PC-3 (cell line): ENCODE measurements at regions not wholly inside any gene's neighbourhood (a gene's known extent, or its start where the extent isn't known, plus 50 kb on each side); places are given as distances from the start of the nearest gene placed in this dataset.
A peak's percentile ranks its signal among the peaks of the same experiment; 100 is the strongest.

Source experiments
- ATAC-seq: fragments of 200-7000 bp; cut with Tn5 transposase; 2 replicates; pipeline ENCODE4 v1.9.1; 2020; ENCODE audit warnings: mild to moderate bottlenecking, moderate library complexity
- BruUV-seq: library from RNA; stranded (reverse); fragments of 400-500 nt; replicated peaks from 2 replicates; lab custom pipeline; 2021; lab: Mats Ljungman, UMichigan
- CTCF ChIA-PET: fragments of 300-600 bp; sonication (Branson Sonifier 250); formaldehyde crosslinking; loops from one replicate; lab custom pipeline; 2022; ENCODE audit warnings: antibody characterized with exemption; lab: Charles Lee
- POLR2A ChIA-PET: fragments of 300-600 bp; sonication (Branson Sonifier 250); formaldehyde crosslinking; loops from one replicate; lab custom pipeline; 2022; ENCODE audit warnings: antibody characterized with exemption; ENCODE audit not compliant: unreplicated experiment; lab: Charles Lee
- DNase-seq: peaks from one replicate; pipeline ENCODE4 v3.0.0-alpha.2; 2015
- H2AFZ ChIP-seq: fragments of 300-600 bp; sonication (generic); 2 replicates; pipeline ENCODE4 v1.6.0; 2016; ENCODE audit warnings: antibody characterized with exemption, low read length
- H3F3A ChIP-seq: fragments of 300-600 bp; sonication (generic); one replicate; pipeline ENCODE4 v1.6.0; 2017; ENCODE audit warnings: antibody characterized with exemption, low read length, control low read depth, mild to moderate bottlenecking; ENCODE audit not compliant: unreplicated experiment
- H3K27ac ChIP-seq: fragments of 300-600 bp; sonication (generic); 2 replicates; pipeline ENCODE4 v1.5.1; 2016; ENCODE audit warnings: mild to moderate bottlenecking, low read length
- H3K27me3 ChIP-seq: fragments of 300-600 bp; sonication (generic); 2 replicates; pipeline ENCODE4 v1.6.1; 2016; ENCODE audit warnings: low read length, mixed read lengths
- H3K36me3 ChIP-seq: fragments of 300-600 bp; sonication (generic); 2 replicates; pipeline ENCODE4 v1.6.1; 2016; ENCODE audit warnings: low read depth, mixed run types, low read length, mixed read lengths
- H3K4me1 ChIP-seq: fragments of 300-600 bp; sonication (generic); 2 replicates; pipeline ENCODE4 v1.5.1; 2016; ENCODE audit warnings: low read length; ENCODE audit not compliant: insufficient read depth
- H3K4me2 ChIP-seq: fragments of 300-600 bp; sonication (generic); 2 replicates; pipeline ENCODE4 v1.6.0; 2016; ENCODE audit warnings: low read length
- H3K4me3 ChIP-seq: fragments of 300-600 bp; sonication (generic); 2 replicates; pipeline ENCODE4 v1.5.1; 2016; ENCODE audit warnings: mild to moderate bottlenecking, low read length, mixed read lengths
- H3K79me2 ChIP-seq: fragments of 300-600 bp; sonication (generic); 2 replicates; pipeline ENCODE4 v1.6.1; 2017; ENCODE audit warnings: low read length, mixed read lengths
- H3K9ac ChIP-seq: fragments of 300-600 bp; sonication (generic); 2 replicates; pipeline ENCODE4 v1.6.0; 2016; ENCODE audit warnings: mild to moderate bottlenecking, low read length
- H3K9me2 ChIP-seq: fragments of 300-600 bp; sonication (generic); replicated peaks from 2 replicates; pipeline ENCODE4 v1.6.1; 2016; ENCODE audit warnings: mixed run types, low read length, mixed read lengths
- H3K9me3 ChIP-seq: fragments of 300-600 bp; sonication (generic); 2 replicates; pipeline ENCODE4 v1.6.1; 2016; ENCODE audit warnings: low read length, mixed read lengths
- H4K20me1 ChIP-seq: fragments of 300-600 bp; sonication (generic); 2 replicates; pipeline ENCODE4 v1.6.1; 2016; ENCODE audit warnings: low read length, mixed read lengths
- EZH2 ChIP-seq: fragments of 300-600 bp; sonication (generic); IDR thresholded peaks from one replicate; pipeline ENCODE4 v1.6.1; 2017; ENCODE audit warnings: antibody characterized with exemption, mild to moderate bottlenecking, low read length; ENCODE audit not compliant: unreplicated experiment
- EZH2phosphoT487 ChIP-seq: fragments of 300-600 bp; sonication (generic); IDR thresholded peaks from 2 replicates; pipeline ENCODE4 v1.6.1; 2018; ENCODE audit warnings: mild to moderate bottlenecking, antibody characterized with exemption, low read length, borderline replicate concordance
- intact Hi-C: fragments of 100-400 bp; cut with micrococcal nuclease; formaldehyde crosslinking; loops from 2 replicates; pipeline ENCODE4 v1.9.0; 2023
- TF ChIP-seq, protein P1 (sequence below): fragments of 300-600 bp; sonication (generic); conservative IDR thresholded peaks from 2 replicates; pipeline ENCODE4 v1.5.1; 2017; ENCODE audit warnings: antibody characterized with exemption, low read depth, mild to moderate bottlenecking, low read length

DNA sequence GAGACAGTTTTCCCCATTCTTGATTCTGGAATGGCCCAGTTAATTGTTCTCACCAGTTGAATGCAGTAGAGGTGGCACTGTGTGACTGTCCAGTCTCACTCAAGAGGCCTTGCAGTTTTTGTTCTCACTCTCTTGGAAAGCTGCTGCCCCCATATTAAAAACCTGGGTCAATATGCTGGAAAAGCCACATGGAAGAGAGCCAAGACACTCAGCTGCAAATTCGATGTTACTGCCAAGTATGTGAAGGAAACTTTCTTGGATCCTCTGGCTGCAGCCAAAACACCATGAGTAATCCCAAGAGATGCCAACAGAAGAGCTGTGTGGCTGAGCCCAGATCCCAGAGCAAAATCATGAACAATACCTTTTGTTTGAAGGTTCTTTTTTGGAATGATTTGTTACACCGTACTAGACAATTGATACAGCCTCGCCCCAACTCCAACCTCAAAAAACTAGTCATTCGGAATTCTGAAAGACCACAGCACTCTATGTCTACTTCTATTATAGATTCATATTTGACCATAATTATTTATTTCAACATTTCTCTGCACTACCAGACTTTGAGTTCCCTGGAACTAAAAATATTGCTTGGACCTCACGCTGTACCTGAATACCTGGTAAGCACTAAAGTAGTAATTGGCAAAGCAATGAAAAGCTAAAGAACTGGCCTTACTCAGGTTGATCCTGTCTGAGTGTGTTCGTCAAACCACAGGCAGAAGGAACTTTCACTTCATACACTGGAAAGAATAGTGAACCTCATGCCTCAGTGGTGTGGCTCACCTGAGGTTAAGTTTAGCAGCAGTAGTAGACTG is 378.8 kb downstream of the ETS1 start:
- ATAC-seq = peak; percentile 59
- Histone ChIP-seq H3K27ac (peak overlapping the region; percentile 97), H3K79me2 (no peaks in the 10 kb centered on the region), H2AFZ (no peak overlapping the region), H3K4me3 (peak overlapping the region; percentile 59), H4K20me1 (no peaks in the 10 kb centered on the region), H3F3A (peaks cover 27% of the 10 kb centered on the region), H3K9me2 (no peaks in the 10 kb centered on the region), H3K4me1 (peaks cover 51% of the 10 kb centered on the region), H3K27me3 (no peaks in the 10 kb centered on the region), H3K9ac (peak overlapping the region; percentile 85), H3K4me2 (peak overlapping the region; percentile 88), H3K36me3 (0 out of 2 replicates have a peak, but pooled peaks cover 6% of the 10 kb centered on the region), H3K9me3 (no peaks in the 10 kb centered on the region)
- peak; percentile 99 for DNase-seq
- ChIA-PET POLR2A (interaction anchor here (0.6 to 1.2 kb wide), 5 partner anchors 72 to 446 kb away, joined by 3 to 7 read pairs (median 3); no protein-coding TSS in a partner anchor), CTCF (no interaction called here)
- BruUV-seq = TSS peak; percentile 67
- intact Hi-C loops = loop anchor here (1.0 to 5.0 kb wide), 6 partner anchors 28 to 1434 kb away; no protein-coding TSS in a partner anchor
- no peak for TF ChIP-seq EZH2phosphoT487
- TF ChIP-seq, protein P1, sequence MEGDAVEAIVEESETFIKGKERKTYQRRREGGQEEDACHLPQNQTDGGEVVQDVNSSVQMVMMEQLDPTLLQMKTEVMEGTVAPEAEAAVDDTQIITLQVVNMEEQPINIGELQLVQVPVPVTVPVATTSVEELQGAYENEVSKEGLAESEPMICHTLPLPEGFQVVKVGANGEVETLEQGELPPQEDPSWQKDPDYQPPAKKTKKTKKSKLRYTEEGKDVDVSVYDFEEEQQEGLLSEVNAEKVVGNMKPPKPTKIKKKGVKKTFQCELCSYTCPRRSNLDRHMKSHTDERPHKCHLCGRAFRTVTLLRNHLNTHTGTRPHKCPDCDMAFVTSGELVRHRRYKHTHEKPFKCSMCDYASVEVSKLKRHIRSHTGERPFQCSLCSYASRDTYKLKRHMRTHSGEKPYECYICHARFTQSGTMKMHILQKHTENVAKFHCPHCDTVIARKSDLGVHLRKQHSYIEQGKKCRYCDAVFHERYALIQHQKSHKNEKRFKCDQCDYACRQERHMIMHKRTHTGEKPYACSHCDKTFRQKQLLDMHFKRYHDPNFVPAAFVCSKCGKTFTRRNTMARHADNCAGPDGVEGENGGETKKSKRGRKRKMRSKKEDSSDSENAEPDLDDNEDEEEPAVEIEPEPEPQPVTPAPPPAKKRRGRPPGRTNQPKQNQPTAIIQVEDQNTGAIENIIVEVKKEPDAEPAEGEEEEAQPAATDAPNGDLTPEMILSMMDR = no peak

DNA sequence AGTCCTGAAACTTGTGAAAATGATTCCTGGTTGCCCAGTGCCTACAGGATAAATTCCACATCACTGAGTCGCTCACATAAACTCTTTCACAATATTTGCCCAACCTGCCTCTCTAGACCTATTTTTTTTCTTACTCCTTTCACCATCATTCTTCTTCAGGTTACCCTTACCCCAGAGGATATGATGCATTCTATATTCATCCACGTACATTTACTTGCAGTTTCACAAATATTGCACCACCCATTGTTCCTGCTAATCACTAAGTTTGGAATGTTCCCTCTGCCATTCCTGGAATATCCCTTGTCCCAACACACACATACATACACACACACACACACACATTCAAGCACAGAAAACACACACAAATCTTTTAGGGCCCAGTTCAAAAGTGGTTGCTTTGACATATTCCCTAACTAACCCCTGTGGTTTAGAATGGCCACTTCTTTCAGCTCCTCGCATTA is 379.5 kb downstream of the ETS1 start:
- peak overlapping the region; percentile 85 for H3K9ac ChIP-seq
- BruUV-seq = no TSS peak
- H3K4me2 ChIP-seq = peak overlapping the region; percentile 88
- TF ChIP-seq EZH2 = no peak
- TF ChIP-seq, protein P1 = no peak
- no peak for TF ChIP-seq EZH2phosphoT487
- peak; percentile 65 for ATAC-seq
- H3K9me3 ChIP-seq = no peaks in the 10 kb centered on the region
- H3K9me2 ChIP-seq = no peaks in the 10 kb centered on the region
- H3K4me3 ChIP-seq = peak overlapping the region; percentile 59
- H3K27me3 ChIP-seq = no peaks in the 10 kb centered on the region
- H3K4me1 ChIP-seq = peaks cover 51% of the 10 kb centered on the region
- H3K79me2 ChIP-seq = no peaks in the 10 kb centered on the region
- intact Hi-C loops = loop anchor here (1.0 to 5.0 kb wide), 7 partner anchors 28 to 1434 kb away; no protein-coding TSS in a partner anchor
- H4K20me1 ChIP-seq = no peaks in the 10 kb centered on the region
- 0 out of 2 replicates have a peak, but pooled peaks cover 6% of the 10 kb centered on the region for H3K36me3 ChIP-seq
- H2AFZ ChIP-seq = no peak overlapping the region
- ChIA-PET POLR2A (interaction anchor here (0.6 to 1.2 kb wide), 3 partner anchors 72 to 445 kb away, joined by 3 to 7 read pairs (median 3); no protein-coding TSS in a partner anchor), CTCF (no interaction called here)
- H3K27ac ChIP-seq = peak overlapping the region; percentile 97
- peaks cover 27% of the 10 kb centered on the region for H3F3A ChIP-seq
- DNase-seq = peak; percentile 99
